GM21423 (cell line): ENCODE measurements at regions not wholly inside any gene's neighbourhood (a gene's known extent, or its start where the extent isn't known, plus 50 kb on each side); places are given as distances from the start of the nearest gene placed in this dataset.
"Not testable (repeated sequence)": the region's sequence is repeated elsewhere in the genome, so short reads cannot be mapped to it uniquely, and the experiment has no call there.

Source experiments
- ATAC-seq: cut with Tn5 transposase; IDR thresholded peaks from one replicate; pipeline ENCODE4 v1.9.1; 2021; ENCODE audit warnings: mild to moderate bottlenecking, moderate library complexity; ENCODE audit not compliant: unreplicated experiment

DNA sequence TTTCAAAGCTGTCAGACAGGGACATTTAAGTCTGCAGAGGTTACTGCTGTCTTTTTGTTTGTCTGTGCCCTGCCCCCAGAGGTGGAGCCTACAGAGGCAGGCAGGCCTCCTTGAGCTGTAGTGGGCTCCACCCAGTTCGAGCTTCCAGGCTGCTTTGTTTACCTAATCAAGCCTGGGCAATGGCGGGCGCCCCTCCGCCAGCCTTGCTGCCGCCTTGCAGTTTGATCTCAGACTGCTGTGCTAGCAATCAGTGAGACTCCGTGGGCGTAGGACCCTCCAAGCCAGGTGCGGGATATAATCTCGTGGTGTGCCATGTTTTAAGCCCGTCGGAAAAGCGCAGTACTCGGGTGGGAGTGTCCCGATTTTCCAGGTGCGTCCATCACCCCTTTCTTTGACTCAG, 919.2 kb upstream of the ARRDC3 start:
- not testable (repeated sequence) for ATAC-seq

DNA sequence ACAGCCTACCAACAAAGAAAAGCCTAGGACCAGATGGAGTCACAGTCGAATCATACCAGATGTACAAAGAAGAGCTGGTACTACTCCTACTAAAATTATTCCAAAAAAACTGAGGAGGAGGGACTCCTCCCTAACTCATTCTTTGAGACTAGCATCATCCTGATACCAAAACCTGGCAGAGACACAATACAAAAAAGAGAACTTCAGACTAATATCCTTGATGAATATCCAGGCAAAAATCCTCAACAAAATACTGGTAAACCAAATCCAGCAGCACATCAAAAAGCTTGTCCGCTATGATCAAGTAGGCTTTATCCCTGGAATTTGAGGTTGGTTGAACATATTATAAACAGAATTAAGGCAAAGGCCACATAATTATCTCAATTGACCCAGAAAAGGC, 900.4 kb upstream of the ARRDC3 start:
- no peak for ATAC-seq

DNA sequence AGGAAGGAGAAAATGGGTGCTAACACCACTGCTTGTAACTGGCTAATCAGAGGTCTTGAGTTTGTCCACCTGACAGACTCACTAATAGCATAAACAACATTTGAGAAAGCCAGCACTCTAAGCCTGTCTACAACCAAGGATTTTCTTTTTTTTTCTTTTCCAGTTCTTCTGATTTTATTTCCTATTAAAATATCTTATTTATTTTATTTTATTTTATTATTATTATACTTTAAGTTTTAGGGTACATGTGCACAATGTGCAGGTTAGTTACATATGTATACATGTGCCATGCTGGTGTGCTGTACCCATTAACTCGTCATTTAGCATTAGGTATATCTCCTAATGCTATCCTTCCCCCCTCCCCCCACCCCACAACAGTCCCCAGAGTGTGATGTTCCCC, 888.6 kb upstream of the ARRDC3 start:
- ATAC-seq, result not testable (repeated sequence)

DNA sequence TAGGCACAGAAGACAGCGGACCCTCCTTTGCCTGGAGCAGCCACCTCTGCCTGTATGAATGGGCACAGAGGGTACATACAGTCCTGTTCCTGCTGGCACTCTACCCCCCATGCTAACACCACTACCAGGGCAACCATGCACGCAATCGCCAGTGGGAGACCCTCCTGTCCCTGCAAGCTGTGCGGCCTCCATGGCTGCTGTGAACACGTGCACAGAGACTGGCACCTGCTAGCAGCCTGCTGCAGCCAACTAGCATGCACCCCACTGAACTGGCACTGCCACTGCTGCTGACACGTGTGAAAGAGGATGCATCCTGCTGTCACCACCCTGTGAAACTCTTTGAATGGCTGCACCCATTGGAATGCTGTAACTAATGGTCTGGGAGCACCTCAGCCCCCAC, 885.2 kb upstream of the ARRDC3 start:
- no peak for ATAC-seq

DNA sequence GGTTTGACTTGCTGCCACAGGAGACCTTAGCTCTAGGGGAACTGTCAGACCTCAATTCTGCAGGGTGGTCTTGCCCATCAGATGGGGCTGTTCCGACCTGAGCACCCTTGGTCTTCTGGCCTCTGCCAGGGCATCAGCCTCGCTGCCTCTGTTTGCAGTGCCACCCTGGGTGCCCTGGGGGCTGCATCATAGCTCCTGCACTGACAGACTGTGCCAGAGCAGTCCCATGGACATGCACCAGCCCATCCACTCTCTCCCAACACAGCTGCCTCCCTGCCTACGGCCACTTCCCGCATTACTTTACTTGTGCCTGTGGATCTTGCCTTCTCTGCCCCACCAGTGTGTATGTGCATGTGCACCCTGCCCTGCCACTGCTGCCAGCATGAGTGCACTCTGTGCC, 884.7 kb upstream of the ARRDC3 start:
- ATAC-seq, result no peak

DNA sequence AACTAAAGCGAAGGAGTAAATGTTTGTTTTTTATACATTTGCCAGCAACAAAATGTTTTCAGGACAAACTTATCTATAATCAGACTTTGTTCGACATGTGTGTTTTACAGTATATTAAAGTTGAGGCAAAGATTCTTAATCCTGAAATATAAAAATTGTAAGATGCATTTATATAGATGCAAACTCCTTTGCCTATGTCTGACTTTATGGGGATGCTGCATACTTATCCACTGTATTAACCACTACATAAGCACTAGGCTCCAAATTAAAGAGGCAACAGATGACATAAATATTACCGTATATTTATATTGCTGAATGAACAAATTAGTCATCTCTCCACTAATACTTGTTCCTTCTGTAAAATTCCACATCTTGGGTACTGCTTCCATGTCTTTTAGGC, 882.7 kb upstream of the ARRDC3 start:
- no peak for ATAC-seq

DNA sequence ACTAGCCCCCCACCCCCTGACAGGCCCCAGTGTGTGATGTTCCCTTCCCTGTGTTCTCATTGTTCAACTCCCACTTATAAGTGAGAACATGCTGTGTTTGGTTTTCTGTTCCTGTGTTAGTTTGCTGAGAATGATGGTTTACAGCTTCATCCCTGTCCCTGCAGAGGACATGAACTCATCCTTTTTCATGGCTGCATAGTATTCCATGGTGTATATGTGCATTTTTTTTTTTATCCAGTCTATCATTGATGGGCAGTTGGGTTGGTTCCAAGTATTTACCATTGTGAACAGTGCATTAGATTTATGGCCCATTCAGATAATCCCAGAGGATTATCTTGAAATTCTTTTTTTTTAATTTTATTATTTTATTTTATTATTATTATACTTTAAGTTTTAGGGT, 872.5 kb upstream of the ARRDC3 start:
- not testable (repeated sequence) for ATAC-seq

DNA sequence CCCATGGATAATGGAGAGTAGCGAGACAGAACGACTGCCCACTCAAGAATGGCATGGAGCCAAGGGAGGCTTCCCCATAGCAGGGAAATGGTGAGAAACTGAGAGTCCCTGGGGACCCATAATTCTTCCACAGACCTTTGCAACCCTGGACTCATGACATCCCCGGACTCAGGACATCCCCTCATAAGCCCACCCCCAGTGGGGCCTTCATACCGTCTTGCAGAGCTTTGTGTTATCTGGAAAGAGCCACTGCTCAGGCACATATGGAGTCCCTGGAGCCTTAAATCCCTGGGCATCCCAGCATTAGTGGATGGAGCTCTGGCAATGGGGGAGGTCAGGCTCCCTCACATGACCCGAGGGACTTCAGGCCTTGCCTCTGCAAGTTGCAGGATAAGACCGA, 865.4 kb upstream of the ARRDC3 start:
- ATAC-seq, result no peak

DNA sequence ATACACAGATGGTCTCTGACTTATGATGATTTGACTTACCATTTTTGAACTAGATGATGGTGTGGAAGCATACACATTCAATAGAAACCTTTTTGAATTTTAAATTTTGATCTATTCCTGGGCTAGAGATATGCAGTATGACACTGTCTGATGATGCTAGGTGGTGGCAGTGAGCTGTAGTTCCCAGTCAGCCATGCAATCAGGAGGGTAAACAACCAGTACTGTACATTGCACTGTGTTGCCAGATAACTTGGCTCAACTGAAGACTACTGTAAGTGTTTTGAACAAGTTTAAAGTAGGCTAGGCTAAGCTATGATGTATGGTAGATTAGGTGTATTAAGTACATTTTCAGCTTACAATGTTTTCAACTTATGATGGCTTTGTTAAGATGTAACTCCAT, 859.1 kb upstream of the ARRDC3 start:
- no peak for ATAC-seq

DNA sequence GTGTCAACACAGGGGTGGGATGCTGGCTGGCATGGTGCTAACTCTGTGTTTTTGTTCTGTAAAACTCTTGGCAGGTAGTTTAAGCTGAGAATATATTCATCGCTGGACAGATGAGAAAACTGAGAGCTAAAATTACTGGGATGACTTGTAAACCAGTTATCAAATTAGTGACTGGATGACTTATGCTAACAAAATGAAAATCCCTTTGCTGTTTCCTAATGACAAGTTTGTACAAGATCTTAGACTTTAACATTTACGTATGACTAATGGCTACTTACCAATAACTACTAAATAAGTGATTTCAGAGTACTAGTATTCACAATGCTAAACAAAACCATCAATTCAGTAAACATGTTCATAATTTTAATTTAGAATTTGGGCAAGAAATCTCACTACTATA, 854.8 kb upstream of the ARRDC3 start:
- ATAC-seq, result no peak

DNA sequence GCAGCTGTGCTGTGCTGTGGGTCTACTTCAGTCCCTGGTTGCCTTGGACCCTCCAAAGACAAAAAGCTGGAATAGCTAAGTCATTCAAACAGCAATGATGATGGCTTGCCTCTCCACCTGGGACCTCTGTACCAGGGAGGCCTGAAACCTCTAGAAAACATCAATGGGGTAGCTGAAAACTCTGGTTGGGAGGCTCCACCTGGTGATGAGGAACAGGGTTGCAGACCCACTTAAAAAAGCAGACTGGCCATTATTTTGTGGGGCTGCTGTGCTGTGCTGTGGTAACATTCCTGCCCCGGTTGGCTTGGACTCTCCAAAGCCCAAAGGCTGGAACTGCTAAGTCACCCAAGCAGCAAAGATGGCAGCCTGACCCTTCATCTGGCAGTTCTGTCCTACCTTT, 839.3 kb upstream of the ARRDC3 start:
- ATAC-seq, result no peak

DNA sequence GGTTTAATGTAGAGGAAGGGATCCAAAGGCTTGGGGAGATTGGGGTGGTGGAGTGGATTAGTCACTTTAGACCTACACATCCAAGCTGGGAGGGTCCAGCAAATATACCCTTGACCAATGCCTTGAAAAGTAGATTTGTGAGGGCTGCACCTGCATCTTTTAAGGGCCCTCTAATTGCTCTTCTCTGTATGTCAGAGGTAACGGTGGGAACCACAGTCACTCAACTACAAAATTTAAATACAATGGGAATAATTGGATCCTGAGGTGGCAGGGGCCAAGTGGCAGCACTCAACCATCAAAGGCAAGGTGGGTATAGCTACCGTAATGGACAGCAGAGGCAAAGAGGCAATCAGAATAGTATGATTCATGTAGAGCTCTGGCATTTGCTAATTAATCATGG, 833.7 kb upstream of the ARRDC3 start:
- not testable (repeated sequence) for ATAC-seq

DNA sequence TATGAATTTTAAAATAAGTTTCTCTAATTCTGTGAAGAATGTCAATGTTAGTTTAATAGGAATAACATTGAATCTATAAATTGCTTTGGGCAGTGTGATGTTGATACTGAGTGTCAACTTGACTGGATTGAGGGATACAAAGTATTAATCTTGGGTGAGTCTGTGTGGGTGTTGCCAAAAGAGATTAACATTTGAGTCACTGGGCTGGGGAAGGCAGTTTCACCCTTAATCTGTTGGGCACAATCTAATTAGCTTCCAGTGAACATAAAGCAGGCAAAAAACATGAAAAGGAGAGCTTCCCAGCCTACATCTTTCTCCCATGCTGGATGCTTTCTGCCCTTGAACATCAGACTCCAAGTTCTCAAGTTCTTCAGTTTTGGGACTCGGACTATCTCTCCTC, 832.0 kb upstream of the ARRDC3 start:
- no peak for ATAC-seq

DNA sequence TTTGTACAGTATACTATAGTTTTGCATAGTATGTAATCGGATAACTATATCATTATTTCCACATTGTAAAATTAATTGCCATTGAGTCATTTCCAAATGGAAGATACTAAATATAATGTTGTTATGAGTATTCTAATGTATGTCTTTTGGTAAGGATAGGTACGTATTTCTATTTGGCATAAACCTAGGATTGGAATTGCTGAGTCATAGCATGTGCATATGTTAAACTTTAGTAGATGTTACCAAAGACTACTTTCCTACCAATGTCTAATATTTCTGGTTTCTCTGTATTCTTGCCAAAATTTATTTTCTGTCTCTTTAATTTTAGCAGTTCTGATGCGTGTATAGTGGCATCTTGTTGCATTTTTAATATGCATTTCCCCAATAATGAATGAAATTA, 825.1 kb upstream of the ARRDC3 start:
- ATAC-seq, result no peak

DNA sequence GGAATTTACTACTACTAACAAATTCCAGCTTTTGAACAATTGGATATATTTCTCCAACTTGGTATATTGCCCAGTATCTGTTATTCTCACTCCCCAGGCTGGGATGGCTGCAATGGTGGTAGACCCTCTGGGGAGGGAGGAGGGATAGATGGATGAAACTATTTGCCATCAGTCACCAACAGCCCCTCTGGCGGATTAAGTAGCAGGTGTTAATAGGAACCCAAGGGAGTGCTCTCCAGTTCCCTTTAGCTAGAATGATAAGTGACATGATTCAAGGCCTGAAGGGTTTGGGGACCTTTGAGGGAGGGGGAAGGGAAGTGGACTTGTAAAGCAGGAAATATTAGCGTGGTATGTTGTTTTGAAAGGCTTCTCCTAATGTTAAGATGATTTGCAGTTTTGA, 824.0 kb upstream of the ARRDC3 start:
- no peak for ATAC-seq

DNA sequence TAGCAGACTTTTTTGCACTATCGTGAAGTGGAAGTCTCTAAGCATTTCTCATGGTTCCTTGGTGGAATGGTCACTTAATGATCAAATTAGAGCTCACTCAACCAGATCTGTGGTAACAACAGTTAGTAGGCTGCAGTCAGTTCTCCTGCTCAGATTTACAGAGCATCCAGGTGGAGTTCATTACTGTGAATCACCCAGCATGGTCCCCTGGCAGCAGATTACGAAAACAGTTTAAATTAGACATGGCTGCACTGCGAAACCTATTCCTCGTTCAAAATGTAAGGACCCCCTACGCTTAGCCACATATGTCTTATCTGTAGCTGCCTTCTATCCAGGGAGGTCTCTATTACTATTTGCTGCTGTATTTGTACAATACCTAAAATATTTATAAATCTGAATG, 823.6 kb upstream of the ARRDC3 start:
- no peak for ATAC-seq

DNA sequence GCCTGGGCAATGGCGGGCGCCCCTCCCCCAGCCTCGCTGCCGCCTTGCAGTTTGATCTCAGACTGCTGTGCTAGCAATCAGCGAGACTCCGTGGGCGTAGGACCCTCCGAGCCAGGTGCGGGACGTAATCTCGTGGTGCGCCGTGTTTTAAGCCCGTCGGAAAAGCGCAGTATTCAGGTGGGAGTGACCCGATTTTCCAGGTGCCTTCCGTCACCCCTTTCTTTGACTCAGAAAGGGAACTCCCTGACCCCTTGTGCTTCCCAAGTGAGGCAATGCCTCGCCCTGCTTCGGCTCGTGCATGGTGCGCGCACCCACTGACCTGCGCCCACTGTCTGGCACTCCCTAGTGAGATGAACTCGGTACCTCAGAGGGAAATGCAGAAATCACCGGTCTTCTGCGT, 815.9 kb upstream of the ARRDC3 start:
- ATAC-seq, result not testable (repeated sequence)

DNA sequence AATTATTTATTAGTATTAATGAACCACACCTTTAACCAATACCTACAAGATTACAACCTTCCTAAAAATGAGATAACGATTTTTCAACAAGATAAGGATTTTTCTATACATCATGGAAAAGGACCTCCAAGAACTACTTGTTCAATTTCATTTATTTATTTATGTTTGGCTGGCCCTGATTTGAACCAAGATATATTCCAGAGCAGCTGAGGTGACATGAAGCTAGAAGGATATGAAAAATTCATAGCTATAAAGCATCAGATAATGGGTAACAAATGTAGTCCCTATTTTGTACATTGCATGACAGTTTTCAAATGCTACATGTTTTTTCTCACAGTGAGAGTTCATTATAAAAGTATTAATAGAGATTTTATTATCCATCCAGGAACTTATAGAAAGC, 798.5 kb upstream of the ARRDC3 start:
- ATAC-seq, result no peak

DNA sequence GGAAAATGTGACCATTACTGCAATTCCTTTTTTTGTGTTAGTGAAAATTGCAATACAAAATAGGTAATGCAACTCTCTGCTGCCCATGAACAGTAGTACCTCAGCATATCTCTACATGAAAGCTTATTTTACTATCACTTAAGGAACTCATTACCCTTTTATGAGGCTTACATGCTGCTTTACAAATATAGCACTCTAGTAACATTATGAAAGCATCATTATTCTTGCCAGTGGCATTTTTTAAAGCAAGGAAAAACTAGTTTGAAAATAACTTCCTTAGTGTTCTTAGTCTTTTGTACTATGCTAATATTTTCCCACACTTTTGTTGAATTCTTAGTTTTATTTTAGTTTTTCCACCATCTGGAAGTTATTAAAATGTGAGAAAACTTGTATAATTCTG, 797.3 kb upstream of the ARRDC3 start:
- ATAC-seq, result no peak

DNA sequence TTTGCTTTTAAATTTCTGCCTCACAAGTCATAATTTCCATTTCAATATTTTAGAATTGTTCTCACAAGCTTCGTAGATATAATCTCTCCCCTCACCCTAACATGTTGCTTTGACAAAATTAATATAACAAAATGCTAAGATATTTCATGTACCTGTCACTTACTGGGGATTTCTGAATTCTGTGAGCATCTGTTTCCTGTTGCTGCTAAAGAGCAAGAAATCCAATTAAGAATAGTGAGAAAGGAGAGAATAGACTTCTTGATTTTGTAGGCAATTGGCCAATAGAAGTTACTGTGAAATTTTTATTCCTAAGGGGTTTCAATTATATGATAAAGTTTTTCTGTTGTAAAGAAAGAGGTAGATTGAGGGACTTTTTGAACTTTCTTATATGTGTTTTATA, 796.5 kb upstream of the ARRDC3 start:
- no peak for ATAC-seq

DNA sequence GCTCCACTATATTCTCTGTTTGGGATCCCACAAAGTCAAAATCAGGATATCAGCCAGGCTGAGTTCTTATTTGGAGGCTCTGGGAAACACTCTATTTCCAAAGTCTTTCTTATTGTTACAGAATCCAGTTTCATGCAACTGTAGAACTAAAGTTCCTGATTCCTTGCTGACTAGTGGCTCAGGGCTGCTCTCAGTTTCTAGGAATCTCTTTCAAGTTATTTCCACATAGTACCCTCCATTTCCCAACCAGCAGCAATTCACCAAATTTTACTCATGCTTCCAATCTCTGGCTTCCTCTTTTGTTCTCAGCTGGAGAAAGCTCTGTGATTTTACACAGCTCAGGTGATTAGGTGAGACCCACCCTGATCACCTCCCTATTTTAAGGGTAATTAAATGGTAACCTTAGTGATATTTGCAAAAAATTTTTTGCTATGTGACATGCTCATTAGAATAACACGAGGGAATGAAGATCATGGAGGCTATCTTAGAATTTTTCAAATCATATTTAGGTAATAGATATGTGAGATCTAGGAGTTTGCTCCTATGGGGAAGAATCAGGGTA, 794.9 kb upstream of the ARRDC3 start:
- ATAC-seq, result no peak

DNA sequence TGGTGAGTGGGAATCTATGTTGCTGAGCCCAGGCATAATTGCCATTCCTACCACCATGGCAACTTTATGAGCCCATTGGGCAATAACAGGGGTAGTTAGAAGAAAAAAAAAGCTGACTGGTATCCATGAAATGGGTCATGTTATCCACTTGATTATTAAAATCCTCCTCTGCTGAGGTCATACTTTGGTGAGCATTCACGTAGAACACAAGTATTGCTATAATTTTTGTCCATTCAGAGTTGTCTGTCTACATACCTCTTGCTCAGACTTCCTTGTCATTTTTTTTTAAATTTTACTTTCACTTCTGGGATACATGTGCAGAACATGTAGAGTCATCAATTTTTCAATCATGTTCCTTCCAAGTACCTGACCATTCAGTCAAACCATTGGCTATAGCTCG, 780.8 kb upstream of the ARRDC3 start:
- ATAC-seq, result no peak

DNA sequence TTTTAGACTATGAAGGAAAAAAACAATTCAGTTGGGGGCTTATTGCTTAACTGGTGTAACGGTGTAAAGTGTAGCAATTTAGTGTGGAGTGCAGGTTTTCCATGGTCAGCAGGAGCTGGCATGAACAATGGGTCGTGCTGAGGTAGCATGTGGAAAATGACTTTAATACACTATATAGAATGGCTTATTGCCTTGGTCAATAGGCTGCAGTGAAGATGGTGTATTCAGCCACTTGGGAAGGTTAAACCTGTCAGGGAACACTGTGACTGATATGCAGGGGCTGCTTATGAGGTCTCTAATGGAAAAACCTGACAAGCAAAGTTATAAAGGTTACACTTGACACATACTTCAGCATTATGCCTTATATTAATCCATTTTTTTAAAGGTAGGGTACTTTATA, 764.7 kb upstream of the ARRDC3 start:
- no peak for ATAC-seq

DNA sequence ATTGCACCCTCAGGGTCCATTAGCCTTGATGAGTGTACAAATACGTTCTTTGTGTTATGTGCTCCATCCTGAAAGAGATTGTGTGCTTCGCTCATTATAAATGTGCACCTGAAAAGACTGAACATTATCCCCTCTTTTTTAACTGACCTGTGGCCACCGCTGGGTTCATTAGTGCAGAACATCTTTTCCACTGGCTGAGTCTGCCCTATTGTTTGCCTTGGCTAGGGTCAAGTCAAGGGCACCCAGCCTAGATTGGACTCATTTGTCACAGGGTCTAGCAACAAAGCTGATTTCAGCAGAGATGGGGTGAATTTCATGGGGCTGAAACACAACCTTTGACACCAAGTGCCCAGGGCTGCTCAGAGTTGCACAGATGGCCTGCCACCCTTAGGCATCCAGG, 764.1 kb upstream of the ARRDC3 start:
- no peak for ATAC-seq
